GM12865 (cell line): ENCODE measurements at regions not wholly inside any gene's neighbourhood (a gene's known extent, or its start where the extent isn't known, plus 50 kb on each side); places are given as distances from the start of the nearest gene placed in this dataset.

Experiments
- DNase-seq: peaks from one replicate; pipeline ENCODE4 v3.0.0; 2010; ENCODE audit warnings: low read depth
- H3K4me3 ChIP-seq: 2 replicates; pipeline ENCODE4 v1.5.1; 2011; ENCODE audit warnings: mild to moderate bottlenecking, low read depth, low read length, control low read depth
- CTCF ChIP-seq: IDR thresholded peaks from 2 replicates; pipeline ENCODE4 v1.5.1; 2011; ENCODE audit warnings: low read length, control low read depth, low read depth, inconsistent platforms; ENCODE audit not compliant: insufficient read depth; ENCODE audit errors: missing control alignments

- no peak for TF ChIP-seq CTCF
- no peak for DNase-seq
- no peak overlapping the region for H3K4me3 ChIP-seq
Observed at GRCh38 chr1:170366980-170367379, 165.0 kb upstream of the GORAB start.

GRCh38 chr1:170367615-170368014 is 164.4 kb upstream of the GORAB start:
- TF ChIP-seq CTCF = no peak
- no peak overlapping the region for H3K4me3 ChIP-seq
- DNase-seq = no peak

DNA sequence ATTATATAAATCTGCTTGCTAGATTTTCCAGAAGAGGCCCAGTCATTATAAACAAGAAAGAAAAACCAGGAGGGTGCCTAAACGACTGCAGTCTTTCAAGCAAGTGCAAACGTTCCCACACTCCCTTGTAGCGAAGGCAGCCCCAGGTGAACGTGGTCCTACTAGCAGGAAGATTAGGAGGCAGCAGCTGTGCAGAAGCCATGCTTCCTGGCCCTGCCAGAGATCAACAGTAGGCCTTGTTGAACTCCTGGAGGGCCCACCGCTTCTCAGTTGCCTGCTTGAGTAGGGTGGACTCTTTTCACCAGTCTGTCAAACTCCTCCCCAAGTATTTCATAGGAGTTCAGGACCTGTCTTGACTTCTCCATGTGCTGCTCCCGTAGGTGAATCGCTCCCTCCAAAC is 163.0 kb upstream of the GORAB start:
- no peak for TF ChIP-seq CTCF
- H3K4me3 ChIP-seq = no peak overlapping the region
- DNase-seq = no peak

DNA sequence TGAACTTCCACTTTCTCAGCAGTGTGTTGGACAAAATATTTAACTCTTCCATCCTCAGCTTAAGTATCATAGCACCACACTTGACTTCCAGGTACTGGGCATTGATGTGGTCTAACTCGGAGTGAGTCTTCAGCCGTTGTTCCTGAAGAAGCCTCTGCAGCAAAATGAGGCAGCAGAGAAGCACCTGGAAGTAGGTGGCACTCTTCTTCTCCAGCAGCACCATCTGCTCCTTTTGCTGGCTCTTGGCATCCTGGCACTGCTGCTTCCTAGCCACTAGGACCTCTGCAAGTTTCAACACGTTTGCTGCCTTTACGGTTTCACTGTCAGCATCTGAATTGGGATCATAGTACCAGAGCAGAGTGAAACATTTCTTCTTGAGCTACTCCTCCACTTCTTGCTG is 162.5 kb upstream of the GORAB start:
- no peak for TF ChIP-seq CTCF
- H3K4me3 ChIP-seq = no peak overlapping the region
- no peak for DNase-seq

DNA sequence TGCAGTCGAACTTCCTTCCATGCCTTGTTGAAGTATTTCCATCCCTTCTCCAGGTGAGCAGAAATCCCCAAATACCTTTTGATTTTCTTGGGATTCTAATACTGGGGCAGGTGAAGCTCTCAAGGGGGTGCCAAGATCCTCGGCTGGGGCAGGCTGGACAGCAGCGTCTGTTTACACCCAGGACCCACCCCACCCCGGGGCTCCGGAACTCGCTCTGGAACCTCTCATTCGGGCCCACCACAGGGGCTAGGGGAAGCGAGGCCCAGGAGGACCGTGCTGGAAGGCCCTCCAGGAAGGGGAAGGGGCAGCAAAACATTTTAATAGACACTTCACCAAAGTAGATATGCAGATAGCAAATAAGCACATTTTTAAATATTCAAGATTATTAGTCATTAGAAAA is 161.9 kb upstream of the GORAB start:
- DNase-seq = no peak
- no peak overlapping the region for H3K4me3 ChIP-seq
- TF ChIP-seq CTCF = no peak

DNA sequence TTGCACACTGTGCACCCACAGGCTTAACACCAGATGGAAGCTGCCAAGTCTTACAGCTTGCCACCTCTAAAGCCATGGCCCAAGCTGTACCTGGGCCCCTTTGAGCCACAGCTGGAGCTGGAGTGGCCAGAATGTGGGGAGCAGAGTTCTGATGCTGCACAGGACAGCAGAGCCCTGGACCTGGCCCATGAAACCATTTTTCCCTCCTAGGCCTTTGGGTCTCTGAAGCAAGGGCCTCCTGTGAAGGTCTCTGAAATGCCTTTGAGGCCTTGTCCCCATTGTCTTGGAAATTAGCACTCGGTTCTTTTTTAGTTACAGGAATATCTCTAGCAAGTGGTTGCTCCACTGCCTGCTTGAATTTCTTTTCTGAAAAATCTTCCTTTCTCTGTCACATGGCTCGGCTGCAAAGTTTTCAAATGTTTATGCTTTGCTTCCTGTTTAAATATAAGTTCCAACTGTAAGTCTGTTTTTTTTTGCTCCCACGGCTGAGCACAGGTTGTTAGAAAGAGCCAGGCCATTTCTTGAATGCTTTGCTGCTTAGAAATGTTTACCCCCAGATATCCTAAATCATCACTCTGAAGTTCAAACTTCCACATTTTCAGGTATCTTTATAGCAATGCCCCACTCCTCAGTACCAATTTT is 156.8 kb upstream of the GORAB start:
- H3K4me3 ChIP-seq = no peak overlapping the region
- no peak for DNase-seq
- TF ChIP-seq CTCF = no peak

DNA sequence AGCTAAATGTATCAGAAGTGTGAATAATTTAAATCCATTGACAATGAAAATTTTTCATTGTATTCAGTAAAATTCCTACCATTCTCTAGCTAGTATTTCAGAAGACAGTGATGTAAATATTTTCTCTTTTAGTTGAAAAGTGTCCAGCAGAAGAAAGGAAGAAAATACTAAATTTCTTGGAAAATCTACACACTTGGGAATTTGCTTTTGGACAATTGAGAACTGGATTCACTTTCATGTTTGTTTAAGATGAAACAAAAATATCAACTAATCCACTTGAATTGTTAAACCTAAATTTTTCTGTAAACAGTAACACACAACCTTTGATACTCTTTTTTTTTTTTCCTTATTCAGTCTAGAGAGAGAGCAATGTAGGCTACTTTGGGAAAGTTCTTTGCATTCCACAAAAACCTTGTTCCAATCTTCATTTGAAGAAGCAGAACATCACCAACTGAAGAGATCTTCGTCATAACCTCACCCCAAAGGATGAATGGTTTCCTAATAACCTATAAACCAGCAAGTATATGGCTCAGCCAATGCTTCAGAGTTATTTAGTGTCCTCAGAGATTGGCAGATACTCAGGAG is 155.1 kb upstream of the GORAB start:
- no peak for TF ChIP-seq CTCF
- DNase-seq = no peak
- no peak overlapping the region for H3K4me3 ChIP-seq
